GM12878 (cell line): ENCODE measurements at regions not wholly inside any gene's neighbourhood (a gene's known extent, or its start where the extent isn't known, plus 50 kb on each side); places are given as distances from the start of the nearest gene placed in this dataset.

ENCODE experiments used
- ATAC-seq: fragments of 200-7000 bp; cut with Tn5 transposase; 3 replicates; pipeline ENCODE4 v1.9.1; 2020; ENCODE audit warnings: mild to moderate bottlenecking, moderate library complexity
- BruUV-seq: library from RNA; stranded (reverse); fragments of 400-500 nt; replicated peaks from 2 replicates; lab custom pipeline; 2021; lab: Mats Ljungman, UMichigan
- CTCF ChIA-PET: fragments of 300-600 bp; sonication (Branson Sonifier 250); formaldehyde crosslinking; extraction: SDS; loops from one replicate; lab custom pipeline; 2021; ENCODE audit warnings: inconsistent platforms; lab: Yijun Ruan, JAX
- POLR2A ChIA-PET: fragments of 350-600 bp; formaldehyde crosslinking; extraction: SDS; loops from one replicate; lab custom pipeline; 2021; ENCODE audit warnings: inconsistent platforms; lab: Charles Lee
- RAD21 ChIA-PET: fragments of 300-600 bp; sonication (Branson Sonifier 250); formaldehyde crosslinking; loops from one replicate; lab custom pipeline; 2023; ENCODE audit warnings: antibody characterized with exemption; ENCODE audit not compliant: unreplicated experiment; lab: Charles Lee
- SMC1A ChIA-PET: fragments of 300-600 bp; sonication (Branson Sonifier 250); formaldehyde crosslinking; loops from one replicate; lab custom pipeline; 2023; ENCODE audit not compliant: unreplicated experiment, uncharacterized antibody; lab: Charles Lee
- DNase-seq: peaks from one replicate; pipeline ENCODE4 v3.0.0-alpha.2; 2011; ENCODE audit warnings: low read depth, low spot score
- FAIRE-seq: peaks from 3 replicates; lab custom pipeline; 2011; peaks lifted over from hg19 to GRCh38; lab: Jason Lieb, UNC
- H2AFZ ChIP-seq: 2 replicates; pipeline ENCODE4 v1.6.0; 2011; ENCODE audit warnings: low read depth, low read length, control low read depth; ENCODE audit not compliant: control insufficient read depth
- H3K27ac ChIP-seq: 2 replicates; pipeline ENCODE4 v1.5.1; 2011; ENCODE audit warnings: control low read depth; ENCODE audit not compliant: control insufficient read depth, insufficient read depth
- H3K27me3 ChIP-seq, 2 experiments: replicated peaks in 1 of 2; 2 replicates each; pipeline versions ENCODE4 v1.6.0 to v1.6.1; 2011; ENCODE audit warnings: low read length in 1 of 2; ENCODE audit not compliant: control insufficient read depth in 2 of 2, insufficient read depth in 2 of 2
- H3K36me3 ChIP-seq, 2 experiments: 2 replicates each; pipeline ENCODE4 v1.5.1; 2011; ENCODE audit warnings: low read length in 1 of 2; ENCODE audit not compliant: control insufficient read depth in 2 of 2, insufficient read depth in 2 of 2
- H3K4me1 ChIP-seq: 2 replicates; pipeline ENCODE4 v1.6.1; 2011; ENCODE audit warnings: mild to moderate bottlenecking, low read length, moderate library complexity, mixed read lengths; ENCODE audit not compliant: control insufficient read depth, insufficient read depth
- H3K4me2 ChIP-seq: 2 replicates; pipeline ENCODE4 v1.6.0; 2011; ENCODE audit warnings: control low read depth; ENCODE audit not compliant: control insufficient read depth, insufficient read depth
- H3K4me3 ChIP-seq: fragments of 200-600 bp; sonication (generic); 2 replicates; pipeline ENCODE4 v1.5.1; 2016
- H3K79me2 ChIP-seq: 2 replicates; pipeline ENCODE4 v1.6.0; 2011; ENCODE audit warnings: low read length; ENCODE audit not compliant: control insufficient read depth, insufficient read depth
- H3K9ac ChIP-seq: 2 replicates; pipeline ENCODE4 v1.8.0; 2011; ENCODE audit warnings: low read length, control low read depth, mixed read lengths; ENCODE audit not compliant: control insufficient read depth, insufficient read depth
- H3K9me3 ChIP-seq: replicated peaks from 3 replicates; pipeline ENCODE4 v1.5.1; 2011; ENCODE audit warnings: mild to moderate bottlenecking, low read length; ENCODE audit not compliant: control insufficient read depth, insufficient read depth
- H4K20me1 ChIP-seq: 2 replicates; pipeline ENCODE4 v1.6.0; 2011; ENCODE audit not compliant: control insufficient read depth, insufficient read depth
- CEBPB ChIP-seq, 2 experiments: fragments of 150-350 bp in 1 of 2; IDR thresholded peaks; 2 replicates each; pipeline ENCODE4 v1.6.1; 2012 to 2014; ENCODE audit warnings: low read depth in 2 of 2, low read length in 2 of 2, borderline replicate concordance in 1 of 2, inconsistent platforms in 1 of 2
- DPF2 ChIP-seq: fragments of 450-650 bp; IDR thresholded peaks from 2 replicates; pipeline ENCODE4 v1.6.1; 2017; ENCODE audit warnings: mild to moderate bottlenecking
- IKZF2 ChIP-seq, 2 experiments: fragments of 450-650 bp; IDR thresholded peaks; 2 replicates each; pipeline ENCODE4 v1.6.1; 2017; ENCODE audit warnings: mild to moderate bottlenecking in 2 of 2, moderate library complexity in 2 of 2
- JUNB ChIP-seq: IDR thresholded peaks from 2 replicates; pipeline ENCODE4 v1.6.1; 2016; ENCODE audit warnings: antibody characterized with exemption, mild to moderate bottlenecking
- RUNX3 ChIP-seq: IDR thresholded peaks from 2 replicates; pipeline ENCODE4 v1.6.1; 2012; ENCODE audit warnings: low read length, inconsistent platforms
- STAT3 ChIP-seq: IDR thresholded peaks from 2 replicates; pipeline ENCODE4 v1.6.1; 2011; ENCODE audit warnings: low read depth, low read length, improper control_type of control experiment
- WGBS: methylation state at CpG from one replicate; pipeline ENCODE4 v1.1.6; 2016; ENCODE audit warnings: low lambda C conversion rate; ENCODE audit not compliant: insufficient replicate concordance, insufficient coverage; ENCODE audit errors: missing lambda C conversion rate; 5-methylcytosine and 5-hydroxymethylcytosine counted together
- in situ Hi-C: fragments of 300-500 bp; cut with MboI; formaldehyde crosslinking; loops from 9 replicates; pipeline ENCODE4 v1.14.3; 2018; ENCODE audit warnings: mixed read lengths
- intact Hi-C: fragments of 100-400 bp; cut with micrococcal nuclease; formaldehyde crosslinking; loops from one replicate; pipeline ENCODE4 v1.14.2; 2022; ENCODE audit not compliant: unreplicated experiment
- TF ChIP-seq, protein P1 (sequence below): fragments of 450-650 bp; IDR thresholded peaks from 2 replicates; pipeline ENCODE4 v1.6.1; 2014; ENCODE audit warnings: mild to moderate bottlenecking

DNA sequence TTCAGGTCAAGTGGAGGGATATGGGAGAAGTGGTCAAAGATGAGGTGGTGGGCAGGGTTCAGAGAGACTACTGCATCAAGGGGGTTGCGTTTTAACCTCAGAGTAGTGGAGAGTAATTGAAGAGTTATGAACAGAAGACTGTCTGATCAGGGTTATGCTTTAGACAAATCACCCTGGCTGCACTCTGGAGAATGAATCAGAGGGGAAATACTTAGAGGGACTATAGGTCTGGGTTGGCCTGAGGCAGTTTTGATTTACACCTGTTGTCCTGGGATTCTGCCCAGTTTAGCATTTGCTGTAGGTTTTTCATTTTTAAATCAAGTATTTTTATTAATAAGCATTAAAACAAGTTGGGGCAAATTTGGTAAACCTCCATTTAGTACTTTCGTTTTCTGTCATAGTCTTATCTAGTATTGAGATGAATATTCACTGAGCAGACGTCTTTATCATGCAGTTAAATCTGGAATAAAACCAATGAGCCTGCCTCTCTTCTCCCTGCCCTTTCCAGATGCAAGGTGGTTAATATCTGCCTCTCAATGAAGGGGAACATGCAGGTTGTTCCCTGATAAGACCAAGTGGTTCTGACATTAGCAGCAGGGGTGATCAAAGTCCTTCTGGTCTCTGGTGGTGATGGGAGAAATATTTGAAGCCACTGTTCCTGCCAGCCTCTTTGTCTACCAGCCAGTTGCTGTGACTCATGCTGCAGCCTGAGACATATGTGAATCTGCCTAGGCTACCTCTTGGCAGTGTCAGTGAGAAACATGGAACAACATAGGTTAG, 116.0 kb upstream of the RPS6KA3 start (continued):
- TF ChIP-seq STAT3 (no peak), DPF2 (0 out of 2 replicates have a peak, but pooled peaks have one; percentile 15), IKZF2 (IDR thresholded peaks at IDR 0.05) (peak; percentile 13 to 32; a peak in 1 of 4 replicates), JUNB (peak; percentile 92), CEBPB (IDR thresholded peaks at IDR 0.05; ENCODE audit: borderline replicate concordance in 1 of 2, low read depth in 2 of 2, low read length in 2 of 2) (no peak), RUNX3 (peak; percentile 33; the same call in 1 of the 2 replicates)

DNA sequence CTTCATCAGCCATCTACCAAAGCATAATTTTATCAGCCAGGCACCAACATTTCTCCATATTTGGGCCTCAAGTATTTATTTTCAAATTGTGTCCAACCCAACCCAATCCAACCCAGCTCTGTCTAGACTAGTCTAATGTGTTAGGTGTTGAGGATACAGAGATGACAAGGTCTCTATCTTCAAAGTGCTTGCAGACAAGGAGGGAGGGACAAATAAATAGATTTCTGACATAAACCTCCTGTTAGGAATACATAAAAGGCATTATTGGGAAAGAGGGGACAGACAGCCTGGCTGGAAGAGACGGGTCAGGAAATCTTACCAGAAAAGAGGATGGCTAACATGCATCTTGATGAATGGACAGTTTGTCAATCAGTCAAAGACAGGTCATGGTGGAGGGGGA, 115.4 kb upstream of the RPS6KA3 start:
- Histone ChIP-seq H3K79me2 (no peaks in the 10 kb centered on the region), H3K9me3 (no peaks in the 10 kb centered on the region), H4K20me1 (no peaks in the 10 kb centered on the region), H3K27me3 (no peaks in the 10 kb centered on the region), H3K9ac (no peak overlapping the region), H3K4me2 (peak overlapping the region; percentile 42), H3K4me1 (peaks cover 10% of the 10 kb centered on the region), H3K27ac (no peak overlapping the region), H3K36me3 (no peaks in the 10 kb centered on the region), H3K4me3 (no peak overlapping the region), H2AFZ (no peak overlapping the region; the same call in 1 of the 2 replicates)
- ATAC-seq (no peak), FAIRE-seq (no peak), DNase-seq (no peak)
- ChIA-PET RAD21 (no interaction called here), SMC1A (no interaction called here), CTCF (no interaction called here), POLR2A (no interaction called here)
- BruUV-seq, result no TSS peak
- in situ Hi-C loops, result no loop called here
- TF ChIP-seq, protein P1, sequence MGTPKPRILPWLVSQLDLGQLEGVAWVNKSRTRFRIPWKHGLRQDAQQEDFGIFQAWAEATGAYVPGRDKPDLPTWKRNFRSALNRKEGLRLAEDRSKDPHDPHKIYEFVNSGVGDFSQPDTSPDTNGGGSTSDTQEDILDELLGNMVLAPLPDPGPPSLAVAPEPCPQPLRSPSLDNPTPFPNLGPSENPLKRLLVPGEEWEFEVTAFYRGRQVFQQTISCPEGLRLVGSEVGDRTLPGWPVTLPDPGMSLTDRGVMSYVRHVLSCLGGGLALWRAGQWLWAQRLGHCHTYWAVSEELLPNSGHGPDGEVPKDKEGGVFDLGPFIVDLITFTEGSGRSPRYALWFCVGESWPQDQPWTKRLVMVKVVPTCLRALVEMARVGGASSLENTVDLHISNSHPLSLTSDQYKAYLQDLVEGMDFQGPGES, result no peak
- intact Hi-C loops, result no loop called here
- 48% methylated on average over 1 of the region's 1 CpG for whole genome bisulfite sequencing
